ENCODE measurements at regions not wholly inside any gene's neighbourhood (a gene's known extent, or its start where the extent isn't known, plus 50 kb on each side); places are given as distances from the start of the nearest gene placed in this dataset.

DNA sequence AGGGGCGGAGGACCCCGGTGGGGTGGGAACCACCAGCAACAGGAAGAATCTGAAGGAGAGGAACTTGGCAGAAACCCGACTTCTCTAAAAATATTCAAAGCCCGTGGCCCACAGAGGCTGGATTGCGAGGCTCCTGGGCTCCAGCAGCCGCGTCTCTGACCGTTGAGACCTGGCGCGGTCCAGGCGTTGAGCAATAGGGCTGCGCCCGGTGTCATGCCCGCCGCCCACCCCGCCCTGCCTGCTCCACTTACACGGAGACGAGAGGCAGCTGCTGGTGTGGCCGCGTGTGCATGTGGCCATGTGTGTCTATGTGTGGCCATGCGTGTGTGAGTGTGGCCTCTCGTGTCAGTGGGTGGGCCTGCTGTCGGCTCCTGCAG is 83.6 kb downstream of the IRF8 start:
- WGBS, 2 donors = 58 to 68% methylated on average over 22 to 23 of the region's 23 CpGs
- DNase-seq = peak; percentile 79

DNA sequence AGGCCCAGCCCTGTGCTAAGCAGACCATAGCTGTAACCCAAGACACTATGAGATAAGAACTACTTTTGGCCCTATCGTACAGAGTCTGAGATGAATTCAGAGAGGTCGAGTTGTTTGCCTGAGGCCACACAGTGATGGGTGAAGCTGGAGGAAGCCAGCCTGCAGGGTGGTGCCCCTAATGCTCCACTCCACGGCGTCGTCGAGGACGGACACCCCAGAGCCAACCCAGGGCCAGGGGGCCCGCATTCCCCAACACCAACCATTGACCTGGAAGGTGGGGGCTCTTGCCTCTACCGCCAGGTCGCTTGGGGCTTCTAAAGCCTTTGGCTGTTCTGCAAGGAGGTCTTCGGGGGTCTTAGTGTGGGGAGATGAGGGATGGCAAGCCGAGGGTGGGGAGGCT is 84.1 kb downstream of the IRF8 start:
- intact Hi-C loops (cut with DNase I) = loop anchor here in 1 of 2 donors (10.0 kb wide), 1 partner anchor 158 kb away; no protein-coding TSS in a partner anchor
- peak in 1 of 2 donors; percentile 61 for DNase-seq

More for the DNA sequence above, 83.6 kb downstream of the IRF8 start:
- no peak for ATAC-seq (ENCODE audit: low FRiP score)
- Histone ChIP-seq H3K27me3 (ENCODE audit: control insufficient read depth in 1 of 2, insufficient read depth in 2 of 2, low read length in 1 of 2) (no peaks in the 10 kb centered on the region), H3K36me3 (ENCODE audit: control insufficient read depth in 1 of 2, insufficient read depth in 2 of 2, low read length in 1 of 2) (no peaks in the 10 kb centered on the region), H3K4me3 (ENCODE audit: low read length in 2 of 2) (no peak overlapping the region), H3K9me3 (ENCODE audit: control insufficient read depth, low read length) (no peaks in the 10 kb centered on the region), H3K4me1 (ENCODE audit: control insufficient read depth in 1 of 2, insufficient read depth in 2 of 2, low read length in 2 of 2) (no peaks in the 10 kb centered on the region), H3K27ac (ENCODE audit: low read depth in 1 of 2, low read length in 2 of 2) (no peak overlapping the region)
- intact Hi-C loops (cut with DNase I) = loop anchor here in 1 of 2 donors (10.0 kb wide), 1 partner anchor 158 kb away; no protein-coding TSS in a partner anchor

DNA sequence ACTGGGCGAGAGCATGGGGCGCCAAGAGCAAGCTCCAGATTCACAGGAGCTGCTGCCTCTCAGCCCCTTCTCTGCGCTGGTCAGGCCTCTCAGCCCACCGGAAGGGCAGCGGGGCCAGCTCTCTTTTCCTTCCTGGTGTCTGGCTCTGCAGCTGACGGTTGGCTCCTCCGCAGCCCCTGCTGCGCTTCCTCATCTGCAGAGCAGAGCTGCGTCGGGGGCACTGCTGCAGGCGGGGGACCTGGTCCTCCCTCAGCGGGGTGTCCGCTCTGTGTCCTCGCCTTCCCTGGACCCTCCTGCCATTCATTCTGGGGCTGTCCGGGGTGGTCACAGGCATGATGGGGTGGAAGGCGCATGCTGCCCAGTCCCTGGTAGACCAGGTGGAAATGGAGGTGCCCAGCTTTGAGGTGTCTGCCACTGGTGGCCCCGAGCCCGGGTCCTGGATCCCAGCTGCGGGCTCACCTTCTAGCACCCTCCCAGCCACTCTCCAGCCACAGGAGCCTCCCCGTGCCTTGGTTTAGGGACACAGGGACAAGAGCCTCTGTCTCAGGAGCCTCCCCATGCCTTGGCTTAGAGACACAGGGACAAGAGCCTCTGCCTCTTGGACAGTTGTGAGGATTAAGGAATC is 84.8 kb downstream of the IRF8 start:
- Histone ChIP-seq H3K27ac (ENCODE audit: low read depth in 1 of 2, low read length in 2 of 2) (no peak overlapping the region), H3K27me3 (ENCODE audit: control insufficient read depth in 1 of 2, insufficient read depth in 2 of 2, low read length in 1 of 2) (no peaks in the 10 kb centered on the region), H3K9me3 (ENCODE audit: control insufficient read depth, low read length) (no peaks in the 10 kb centered on the region), H3K36me3 (ENCODE audit: control insufficient read depth in 1 of 2, insufficient read depth in 2 of 2, low read length in 1 of 2) (no peaks in the 10 kb centered on the region), H3K4me1 (ENCODE audit: control insufficient read depth in 1 of 2, insufficient read depth in 2 of 2, low read length in 2 of 2) (no peaks in the 10 kb centered on the region), H3K4me3 (ENCODE audit: low read length in 2 of 2) (no peak overlapping the region)
- DNase-seq (peak in 1 of 2 donors; percentile 64), ATAC-seq (ENCODE audit: low FRiP score) (no peak)
- intact Hi-C loops (cut with DNase I) = loop anchor here in 1 of 2 donors (10.0 kb wide), 1 partner anchor 159 kb away; no protein-coding TSS in a partner anchor
- WGBS, 2 donors = 80 to 81% methylated on average over 20 of the region's 20 CpGs

More for the DNA sequence above, 84.1 kb downstream of the IRF8 start:
- ATAC-seq (ENCODE audit: low FRiP score) = no peak
- Histone ChIP-seq H3K27me3 (ENCODE audit: control insufficient read depth in 1 of 2, insufficient read depth in 2 of 2, low read length in 1 of 2) (no peaks in the 10 kb centered on the region), H3K9me3 (ENCODE audit: control insufficient read depth, low read length) (no peaks in the 10 kb centered on the region), H3K36me3 (ENCODE audit: control insufficient read depth in 1 of 2, insufficient read depth in 2 of 2, low read length in 1 of 2) (no peaks in the 10 kb centered on the region), H3K4me1 (ENCODE audit: control insufficient read depth in 1 of 2, insufficient read depth in 2 of 2, low read length in 2 of 2) (no peaks in the 10 kb centered on the region), H3K27ac (ENCODE audit: low read depth in 1 of 2, low read length in 2 of 2) (no peak overlapping the region), H3K4me3 (ENCODE audit: low read length in 2 of 2) (no peak overlapping the region)
- 89 to 91% methylated on average over 12 of the region's 12 CpGs for WGBS, 2 donors

DNA sequence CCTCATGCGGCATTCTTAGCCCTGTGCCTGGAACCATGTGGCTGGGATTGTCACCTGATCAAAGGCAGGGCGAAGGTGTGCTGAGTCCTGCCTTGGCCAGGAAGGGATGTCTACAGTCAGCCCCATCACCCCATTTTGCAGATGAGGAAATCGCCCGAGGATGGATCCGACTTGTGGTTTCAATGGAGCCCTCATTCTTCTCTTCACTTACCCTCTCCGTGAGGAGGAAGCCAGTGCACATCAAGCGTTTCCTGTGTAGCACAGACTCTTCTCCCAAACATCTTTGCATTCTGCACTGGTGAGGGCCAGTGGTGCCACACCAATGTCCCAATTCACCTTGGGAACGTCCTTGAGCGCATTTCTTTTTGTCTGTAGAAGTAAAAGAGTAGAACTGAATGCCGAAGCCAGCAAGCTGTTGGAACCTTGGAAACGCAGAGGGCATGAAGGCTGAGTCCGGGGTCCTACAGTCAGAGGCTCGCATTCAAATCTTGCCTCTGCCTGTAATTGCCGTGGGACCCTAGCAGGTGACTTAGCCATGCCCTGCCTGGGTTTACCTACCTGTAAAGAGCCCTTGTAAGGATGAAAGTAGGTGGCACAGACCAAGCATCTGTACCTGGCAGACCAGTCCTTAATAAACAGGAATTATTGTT is 85.4 kb downstream of the IRF8 start:
- Histone ChIP-seq H3K4me1 (ENCODE audit: control insufficient read depth in 1 of 2, insufficient read depth in 2 of 2, low read length in 2 of 2) (no peaks in the 10 kb centered on the region), H3K9me3 (ENCODE audit: control insufficient read depth, low read length) (no peaks in the 10 kb centered on the region), H3K27me3 (ENCODE audit: control insufficient read depth in 1 of 2, insufficient read depth in 2 of 2, low read length in 1 of 2) (no peaks in the 10 kb centered on the region), H3K36me3 (ENCODE audit: control insufficient read depth in 1 of 2, insufficient read depth in 2 of 2, low read length in 1 of 2) (no peaks in the 10 kb centered on the region), H3K27ac (ENCODE audit: low read depth in 1 of 2, low read length in 2 of 2) (no peak overlapping the region), H3K4me3 (ENCODE audit: low read length in 2 of 2) (no peak overlapping the region)
- 87 to 89% methylated on average over 14 of the region's 14 CpGs for WGBS, 2 donors
- no peak for ATAC-seq (ENCODE audit: low FRiP score)
- peak in 1 of 2 donors; percentile 14 for DNase-seq
- intact Hi-C loops (cut with DNase I) = loop anchor here in 1 of 2 donors (10.0 kb wide), 1 partner anchor 160 kb away; no protein-coding TSS in a partner anchor

DNA sequence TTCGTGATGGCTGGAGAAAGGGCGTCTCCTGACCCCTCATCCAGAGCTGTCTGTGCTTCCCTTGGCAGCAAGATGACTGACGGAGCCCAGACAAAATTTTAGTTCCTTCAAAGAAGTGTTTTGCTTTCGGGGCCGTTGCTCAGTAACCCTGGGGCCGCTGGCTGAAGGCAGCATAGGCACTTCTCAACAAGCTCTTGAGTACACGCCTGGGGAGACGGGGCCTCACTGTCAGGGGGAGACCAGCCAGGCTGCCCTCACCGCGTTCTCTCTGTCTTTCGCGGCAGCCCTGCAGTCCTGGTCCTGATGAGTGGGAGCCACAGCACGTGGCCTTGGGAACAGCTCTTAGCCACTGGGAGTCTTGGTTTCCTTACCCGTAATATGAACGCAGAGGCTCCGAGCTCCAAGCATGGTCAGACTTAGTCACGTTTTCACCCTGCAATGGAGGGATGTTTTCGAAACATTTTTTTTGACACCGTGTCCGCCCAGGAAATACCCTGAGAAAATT is 86.0 kb downstream of the IRF8 start:
- no peaks in the 10 kb centered on the region for H3K9me3 ChIP-seq (ENCODE audit: control insufficient read depth, low read length)
- 31 to 32% methylated on average over 20 of the region's 20 CpGs for WGBS, 2 donors
- H3K27me3 ChIP-seq (ENCODE audit: control insufficient read depth in 1 of 2, insufficient read depth in 2 of 2, low read length in 1 of 2) = no peaks in the 10 kb centered on the region
- no peaks in the 10 kb centered on the region for H3K36me3 ChIP-seq (ENCODE audit: control insufficient read depth in 1 of 2, insufficient read depth in 2 of 2, low read length in 1 of 2)
- no peaks in the 10 kb centered on the region for H3K4me1 ChIP-seq (ENCODE audit: control insufficient read depth in 1 of 2, insufficient read depth in 2 of 2, low read length in 2 of 2)
- DNase-seq (peak; percentile 64 to 79), ATAC-seq (ENCODE audit: low FRiP score) (no peak)
- H3K4me3 ChIP-seq (ENCODE audit: low read length in 2 of 2) = no peak overlapping the region
- no peak overlapping the region for H3K27ac ChIP-seq (ENCODE audit: low read depth in 1 of 2, low read length in 2 of 2)
- intact Hi-C loops (cut with DNase I) = loop anchor here in 1 of 2 donors (10.0 kb wide), 1 partner anchor 160 kb away; no protein-coding TSS in a partner anchor

DNA sequence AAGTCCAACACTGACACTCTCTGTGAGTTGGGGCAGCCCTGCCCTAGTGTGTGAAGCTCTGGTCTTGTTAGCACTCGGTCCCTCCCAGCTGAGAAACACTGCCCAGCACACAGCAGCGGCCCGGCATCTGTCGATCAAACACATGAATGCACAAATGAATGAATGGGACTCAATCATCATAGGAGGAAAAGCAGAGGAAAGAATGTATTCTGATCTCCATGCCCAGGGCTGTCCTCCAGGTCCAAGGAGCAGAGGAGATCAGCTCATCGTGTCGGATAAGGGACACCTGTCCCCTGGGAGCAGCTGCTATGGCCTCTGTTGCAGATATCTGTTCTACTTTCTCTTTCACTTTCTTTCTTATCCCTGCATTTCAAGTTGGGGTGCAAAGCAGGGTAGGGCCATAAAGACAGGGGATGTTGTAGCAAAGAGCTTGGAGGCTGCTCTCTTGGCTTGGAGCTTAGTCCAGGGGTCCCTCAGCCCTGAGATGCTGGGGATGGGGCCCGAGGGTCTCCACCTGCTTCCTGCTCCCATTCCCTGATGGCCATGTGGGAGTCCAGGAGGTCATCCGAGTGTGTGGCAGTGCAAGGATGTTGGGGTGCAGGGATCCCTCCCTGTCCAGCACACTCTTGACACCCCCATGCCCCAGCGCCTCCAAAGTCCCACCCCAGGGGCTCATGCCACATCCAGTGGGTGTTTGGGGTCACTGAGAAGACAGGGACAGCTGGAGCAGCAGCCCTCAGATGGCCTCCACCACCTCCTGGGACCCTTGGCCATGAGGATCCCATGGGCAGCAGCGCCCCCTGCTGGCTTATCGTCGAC is 88.2 kb downstream of the IRF8 start:
- Histone ChIP-seq H3K4me1 (ENCODE audit: control insufficient read depth in 1 of 2, insufficient read depth in 2 of 2, low read length in 2 of 2) (no peaks in the 10 kb centered on the region), H3K4me3 (ENCODE audit: low read length in 2 of 2) (no peak overlapping the region), H3K27ac (ENCODE audit: low read depth in 1 of 2, low read length in 2 of 2) (no peak overlapping the region), H3K36me3 (ENCODE audit: control insufficient read depth in 1 of 2, insufficient read depth in 2 of 2, low read length in 1 of 2) (no peaks in the 10 kb centered on the region), H3K9me3 (ENCODE audit: control insufficient read depth, low read length) (no peaks in the 10 kb centered on the region), H3K27me3 (ENCODE audit: control insufficient read depth in 1 of 2, insufficient read depth in 2 of 2, low read length in 1 of 2) (no peaks in the 10 kb centered on the region)
- peak in 1 of 2 donors; percentile 77 for DNase-seq
- ATAC-seq (ENCODE audit: low FRiP score) = no peak
- intact Hi-C loops (cut with DNase I) = loop anchor here in 1 of 2 donors (10.0 kb wide), 1 partner anchor 162 kb away; no protein-coding TSS in a partner anchor
- 49 to 56% methylated on average over 12 of the region's 12 CpGs for WGBS, 2 donors

DNA sequence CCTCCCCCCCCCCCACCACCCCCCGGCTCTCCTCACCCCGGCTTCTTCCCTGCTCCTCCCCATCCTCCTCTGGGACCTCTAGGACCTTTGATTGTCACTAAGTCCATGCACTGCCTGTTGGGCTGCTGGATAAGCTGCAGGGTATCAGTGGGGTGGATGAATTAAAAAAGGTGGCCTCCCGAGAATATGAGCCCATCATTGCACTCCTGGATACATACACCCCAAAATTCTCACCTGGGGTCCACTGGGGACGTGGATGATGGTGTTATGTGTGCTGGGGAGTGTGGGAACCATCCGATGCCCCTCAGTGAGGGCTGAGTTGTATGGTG is 88.8 kb downstream of the IRF8 start:
- 29 to 34% methylated on average over 5 of the region's 5 CpGs for WGBS, 2 donors
- ATAC-seq (ENCODE audit: low FRiP score) = no peak
- Histone ChIP-seq H3K4me3 (ENCODE audit: low read length in 2 of 2) (no peak overlapping the region), H3K9me3 (ENCODE audit: control insufficient read depth, low read length) (no peaks in the 10 kb centered on the region), H3K4me1 (ENCODE audit: control insufficient read depth in 1 of 2, insufficient read depth in 2 of 2, low read length in 2 of 2) (no peaks in the 10 kb centered on the region), H3K27ac (ENCODE audit: low read depth in 1 of 2, low read length in 2 of 2) (no peak overlapping the region), H3K27me3 (ENCODE audit: control insufficient read depth in 1 of 2, insufficient read depth in 2 of 2, low read length in 1 of 2) (no peaks in the 10 kb centered on the region), H3K36me3 (ENCODE audit: control insufficient read depth in 1 of 2, insufficient read depth in 2 of 2, low read length in 1 of 2) (no peaks in the 10 kb centered on the region)
- peak in 1 of 2 donors; percentile 16 for DNase-seq
- intact Hi-C loops (cut with DNase I) = loop anchor here in 1 of 2 donors (10.0 kb wide), 1 partner anchor 163 kb away; no protein-coding TSS in a partner anchor

DNA sequence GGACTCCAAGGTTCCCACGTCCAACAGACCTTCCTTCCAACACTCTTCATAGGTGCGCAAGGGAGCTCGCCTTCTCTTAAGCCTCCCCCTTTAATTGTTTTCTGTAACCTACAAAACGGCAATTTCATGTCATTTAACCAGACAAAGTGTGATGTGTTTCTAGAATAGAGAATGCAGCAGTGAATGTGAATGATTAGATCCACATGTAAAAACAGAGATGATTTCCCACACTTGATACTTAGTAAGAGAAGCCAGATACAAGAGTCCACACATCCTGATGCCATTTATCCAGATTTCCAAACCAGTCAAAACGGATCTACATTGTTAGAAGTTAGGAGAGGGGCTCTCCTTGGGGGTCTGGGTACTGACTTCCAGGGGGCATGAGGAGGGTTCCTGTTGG is 89.3 kb downstream of the IRF8 start:
- ATAC-seq (ENCODE audit: low FRiP score) (no peak), DNase-seq (peak in 1 of 2 donors; percentile 20)
- Histone ChIP-seq H3K27me3 (ENCODE audit: control insufficient read depth in 1 of 2, insufficient read depth in 2 of 2, low read length in 1 of 2) (no peaks in the 10 kb centered on the region), H3K9me3 (ENCODE audit: control insufficient read depth, low read length) (no peaks in the 10 kb centered on the region), H3K4me3 (ENCODE audit: low read length in 2 of 2) (no peak overlapping the region), H3K4me1 (ENCODE audit: control insufficient read depth in 1 of 2, insufficient read depth in 2 of 2, low read length in 2 of 2) (no peaks in the 10 kb centered on the region), H3K27ac (ENCODE audit: low read depth in 1 of 2, low read length in 2 of 2) (no peak overlapping the region), H3K36me3 (ENCODE audit: control insufficient read depth in 1 of 2, insufficient read depth in 2 of 2, low read length in 1 of 2) (no peaks in the 10 kb centered on the region)
- whole genome bisulfite sequencing, 2 donors = 54 to 56% methylated on average over 5 of the region's 5 CpGs
- intact Hi-C loops (cut with DNase I) = loop anchor here in 1 of 2 donors (10.0 kb wide), 1 partner anchor 164 kb away; no protein-coding TSS in a partner anchor
